Panc1 (cell line): ENCODE measurements at regions not wholly inside any gene's neighbourhood (a gene's known extent, or its start where the extent isn't known, plus 50 kb on each side); places are given as distances from the start of the nearest gene placed in this dataset.

Experiments used
- ATAC-seq: fragments of 200-7000 bp; cut with Tn5 transposase; 2 replicates; pipeline ENCODE4 v1.9.1; 2020; ENCODE audit warnings: mild to moderate bottlenecking, moderate library complexity
- BruUV-seq: library from RNA; stranded (reverse); fragments of 400-500 nt; replicated peaks from 2 replicates; lab custom pipeline; 2021; lab: Mats Ljungman, UMichigan
- CTCF ChIA-PET: fragments of 300-600 bp; sonication (Branson Sonifier 250); formaldehyde crosslinking; loops from one replicate; lab custom pipeline; 2022; ENCODE audit warnings: antibody characterized with exemption; lab: Charles Lee
- POLR2A ChIA-PET: fragments of 300-600 bp; sonication (Branson Sonifier 250); formaldehyde crosslinking; loops from one replicate; lab custom pipeline; 2022; ENCODE audit warnings: antibody characterized with exemption; lab: Charles Lee
- DNase-seq: peaks from one replicate; pipeline ENCODE4 v3.0.0-alpha.2; 2010; ENCODE audit warnings: low read depth, low spot score
- H3K27ac ChIP-seq: 2 replicates; pipeline ENCODE4 v1.5.1; 2011; ENCODE audit warnings: mild to moderate bottlenecking, low read length, inconsistent platforms
- H3K27me3 ChIP-seq: fragments of 200-500 bp; sonication (Bioruptor generic); 2 replicates; pipeline ENCODE4 v1.6.0; 2014; ENCODE audit warnings: low read length, inconsistent platforms; ENCODE audit not compliant: control insufficient read depth, insufficient read depth
- H3K36me3 ChIP-seq: fragments of 200-500 bp; sonication (Bioruptor generic); 2 replicates; pipeline ENCODE4 v1.5.1; 2014; ENCODE audit warnings: inconsistent platforms, mild to moderate bottlenecking, low read length, moderate library complexity; ENCODE audit not compliant: control insufficient read depth, insufficient read depth
- H3K4me1 ChIP-seq: 2 replicates; pipeline ENCODE4 v1.5.1; 2011; ENCODE audit warnings: inconsistent platforms, mild to moderate bottlenecking, low read length, moderate library complexity; ENCODE audit not compliant: control insufficient read depth, insufficient read depth
- H3K4me3 ChIP-seq, 2 experiments: 2 replicates each; pipeline ENCODE4 v1.5.1; 2011 to 2012; ENCODE audit warnings: low read depth in 2 of 2, low read length in 2 of 2, mild to moderate bottlenecking in 2 of 2, inconsistent platforms in 1 of 2, moderate library complexity in 1 of 2
- H3K9me3 ChIP-seq: fragments of 200-500 bp; sonication (Bioruptor generic); 2 replicates; pipeline ENCODE4 v1.5.1; 2014; ENCODE audit warnings: low read depth, mild to moderate bottlenecking, inconsistent platforms, low read length, moderate library complexity; ENCODE audit not compliant: control insufficient read depth, insufficient read depth
- POLR2AphosphoS5 ChIP-seq: IDR thresholded peaks from 2 replicates; pipeline ENCODE4 v1.6.1; 2012; ENCODE audit warnings: mild to moderate bottlenecking, low read depth, low read length, moderate library complexity
- SIN3A ChIP-seq: IDR thresholded peaks from 2 replicates; pipeline ENCODE4 v1.6.1; 2012; ENCODE audit warnings: low read depth, mild to moderate bottlenecking, low read length, moderate library complexity, borderline replicate concordance; ENCODE audit not compliant: insufficient read depth
- TCF7L2 ChIP-seq: IDR thresholded peaks from 2 replicates; pipeline ENCODE4 v1.6.1; 2011; ENCODE audit warnings: mild to moderate bottlenecking, low read depth, low read length, inconsistent platforms
- in situ Hi-C: cut with HindIII; loops from 2 replicates; pipeline ENCODE4 v1.10.0; 2016; ENCODE audit warnings: low sequenced_read_pairs, low pct_unique_long_range_greater_than_20kb
- intact Hi-C: fragments of 100-400 bp; cut with micrococcal nuclease; formaldehyde crosslinking; loops from one replicate; pipeline ENCODE4 v1.10.0; 2022; ENCODE audit not compliant: unreplicated experiment
- TF ChIP-seq, protein P1 (sequence below), 2 experiments: IDR thresholded peaks; 2 replicates each; pipeline ENCODE4 v1.6.1; 2011 to 2012; ENCODE audit warnings: low read depth in 2 of 2, control low read depth in 1 of 2, low read length in 1 of 2, mild to moderate bottlenecking in 1 of 2, moderate library complexity in 1 of 2; ENCODE audit not compliant: insufficient read depth in 1 of 2
- TF ChIP-seq, protein P2 (sequence below): fragments of 450-650 bp; IDR thresholded peaks from 2 replicates; pipeline ENCODE4 v1.5.1; 2017; ENCODE audit warnings: mild to moderate bottlenecking

DNA sequence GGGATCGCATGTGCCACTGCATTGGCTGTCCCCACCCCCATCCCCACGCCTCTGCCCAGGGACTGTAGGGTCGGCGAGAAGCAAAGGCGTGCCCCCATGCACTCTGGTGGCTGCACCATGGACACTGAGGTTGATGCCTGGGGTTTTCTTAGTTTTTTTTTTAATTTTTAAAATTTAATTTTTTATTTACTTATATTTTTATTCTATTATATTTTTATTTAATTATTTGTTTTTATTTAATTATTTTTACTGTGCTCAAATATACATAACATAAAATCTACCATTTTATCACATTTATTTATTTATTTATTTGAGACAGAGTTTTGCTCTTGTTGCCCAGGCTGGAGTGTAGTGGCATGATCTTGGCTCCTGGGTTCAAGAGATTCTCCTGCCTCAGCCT lies 57.4 kb downstream of the SOCS3 start:
- Histone ChIP-seq H3K27ac (no peak overlapping the region), H3K4me3 (no peak overlapping the region), H3K9me3 (no peaks in the 10 kb centered on the region), H3K4me1 (no peaks in the 10 kb centered on the region; the same call in 1 of the 2 replicates), H3K27me3 (no peaks in the 10 kb centered on the region), H3K36me3 (no peaks in the 10 kb centered on the region)
- BruUV-seq: no TSS peak
- ATAC-seq (no peak), DNase-seq (no peak)
- in situ Hi-C loops: no loop called here
- POLR2A ChIA-PET: interaction anchor here (0.6 to 1.2 kb wide), 2 partner anchors 12 to 1041 kb away, joined by 3 read pairs; no protein-coding TSS in a partner anchor
- TF ChIP-seq POLR2AphosphoS5 (no peak), SIN3A (no peak), TCF7L2 (no peak)
- TF ChIP-seq, protein P1, sequence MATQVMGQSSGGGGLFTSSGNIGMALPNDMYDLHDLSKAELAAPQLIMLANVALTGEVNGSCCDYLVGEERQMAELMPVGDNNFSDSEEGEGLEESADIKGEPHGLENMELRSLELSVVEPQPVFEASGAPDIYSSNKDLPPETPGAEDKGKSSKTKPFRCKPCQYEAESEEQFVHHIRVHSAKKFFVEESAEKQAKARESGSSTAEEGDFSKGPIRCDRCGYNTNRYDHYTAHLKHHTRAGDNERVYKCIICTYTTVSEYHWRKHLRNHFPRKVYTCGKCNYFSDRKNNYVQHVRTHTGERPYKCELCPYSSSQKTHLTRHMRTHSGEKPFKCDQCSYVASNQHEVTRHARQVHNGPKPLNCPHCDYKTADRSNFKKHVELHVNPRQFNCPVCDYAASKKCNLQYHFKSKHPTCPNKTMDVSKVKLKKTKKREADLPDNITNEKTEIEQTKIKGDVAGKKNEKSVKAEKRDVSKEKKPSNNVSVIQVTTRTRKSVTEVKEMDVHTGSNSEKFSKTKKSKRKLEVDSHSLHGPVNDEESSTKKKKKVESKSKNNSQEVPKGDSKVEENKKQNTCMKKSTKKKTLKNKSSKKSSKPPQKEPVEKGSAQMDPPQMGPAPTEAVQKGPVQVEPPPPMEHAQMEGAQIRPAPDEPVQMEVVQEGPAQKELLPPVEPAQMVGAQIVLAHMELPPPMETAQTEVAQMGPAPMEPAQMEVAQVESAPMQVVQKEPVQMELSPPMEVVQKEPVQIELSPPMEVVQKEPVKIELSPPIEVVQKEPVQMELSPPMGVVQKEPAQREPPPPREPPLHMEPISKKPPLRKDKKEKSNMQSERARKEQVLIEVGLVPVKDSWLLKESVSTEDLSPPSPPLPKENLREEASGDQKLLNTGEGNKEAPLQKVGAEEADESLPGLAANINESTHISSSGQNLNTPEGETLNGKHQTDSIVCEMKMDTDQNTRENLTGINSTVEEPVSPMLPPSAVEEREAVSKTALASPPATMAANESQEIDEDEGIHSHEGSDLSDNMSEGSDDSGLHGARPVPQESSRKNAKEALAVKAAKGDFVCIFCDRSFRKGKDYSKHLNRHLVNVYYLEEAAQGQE (IDR thresholded peaks at IDR 0.05; ENCODE audit: insufficient read depth in 1 of 2, low read depth in 2 of 2, low read length in 1 of 2): no peak
- TF ChIP-seq, protein P2, sequence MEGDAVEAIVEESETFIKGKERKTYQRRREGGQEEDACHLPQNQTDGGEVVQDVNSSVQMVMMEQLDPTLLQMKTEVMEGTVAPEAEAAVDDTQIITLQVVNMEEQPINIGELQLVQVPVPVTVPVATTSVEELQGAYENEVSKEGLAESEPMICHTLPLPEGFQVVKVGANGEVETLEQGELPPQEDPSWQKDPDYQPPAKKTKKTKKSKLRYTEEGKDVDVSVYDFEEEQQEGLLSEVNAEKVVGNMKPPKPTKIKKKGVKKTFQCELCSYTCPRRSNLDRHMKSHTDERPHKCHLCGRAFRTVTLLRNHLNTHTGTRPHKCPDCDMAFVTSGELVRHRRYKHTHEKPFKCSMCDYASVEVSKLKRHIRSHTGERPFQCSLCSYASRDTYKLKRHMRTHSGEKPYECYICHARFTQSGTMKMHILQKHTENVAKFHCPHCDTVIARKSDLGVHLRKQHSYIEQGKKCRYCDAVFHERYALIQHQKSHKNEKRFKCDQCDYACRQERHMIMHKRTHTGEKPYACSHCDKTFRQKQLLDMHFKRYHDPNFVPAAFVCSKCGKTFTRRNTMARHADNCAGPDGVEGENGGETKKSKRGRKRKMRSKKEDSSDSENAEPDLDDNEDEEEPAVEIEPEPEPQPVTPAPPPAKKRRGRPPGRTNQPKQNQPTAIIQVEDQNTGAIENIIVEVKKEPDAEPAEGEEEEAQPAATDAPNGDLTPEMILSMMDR: no peak
- CTCF ChIA-PET: no interaction called here
- intact Hi-C loops: no loop called here

DNA sequence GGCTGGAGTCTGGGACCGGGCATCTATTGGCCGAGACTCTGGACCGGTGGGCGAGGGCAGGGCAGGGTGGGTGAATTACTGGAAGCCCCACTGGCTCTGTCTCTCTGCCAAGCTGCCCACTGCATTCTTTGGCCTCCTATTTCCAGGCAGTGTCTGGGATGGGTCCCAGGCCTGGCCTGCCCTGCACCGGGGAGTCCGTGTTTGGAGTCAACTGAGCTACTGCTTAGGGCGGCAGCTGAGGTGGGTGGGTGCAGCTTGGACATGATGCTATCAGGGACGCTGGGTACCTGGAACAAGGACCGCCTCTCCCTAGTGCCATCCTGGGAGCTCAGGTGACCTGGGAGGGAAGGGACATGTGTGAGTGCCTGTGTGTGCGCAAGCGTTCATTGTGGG lies 58.1 kb downstream of the SOCS3 start:
- BruUV-seq: no TSS peak
- Histone ChIP-seq H3K9me3 (no peaks in the 10 kb centered on the region), H3K27me3 (no peaks in the 10 kb centered on the region), H3K36me3 (no peaks in the 10 kb centered on the region), H3K27ac (no peak overlapping the region), H3K4me3 (no peak overlapping the region), H3K4me1 (no peaks in the 10 kb centered on the region; the same call in 1 of the 2 replicates)
- in situ Hi-C loops (no loop called here), intact Hi-C loops (no loop called here)
- TF ChIP-seq, protein P1 (IDR thresholded peaks at IDR 0.05; ENCODE audit: insufficient read depth in 1 of 2, low read depth in 2 of 2, low read length in 1 of 2): no peak
- no peak for TF ChIP-seq POLR2AphosphoS5
- TF ChIP-seq SIN3A: no peak
- TF ChIP-seq, protein P2: no peak
- TF ChIP-seq TCF7L2: no peak
- CTCF ChIA-PET: no interaction called here
- POLR2A ChIA-PET: interaction anchor here (0.6 to 1.2 kb wide), 2 partner anchors 12 to 1041 kb away, joined by 3 read pairs; no protein-coding TSS in a partner anchor
- DNase-seq (no peak), ATAC-seq (no peak)
